GM23338 (cell line): ENCODE measurements at regions not wholly inside any gene's neighbourhood (a gene's known extent, or its start where the extent isn't known, plus 50 kb on each side); places are given as distances from the start of the nearest gene placed in this dataset.

Source experiments
- ATAC-seq: fragments of 200-7000 bp; cut with Tn5 transposase; 3 replicates; pipeline ENCODE4 v1.9.1; 2020
- DNase-seq: peaks from one replicate; pipeline ENCODE4 v3.0.0-alpha.2; 2015; ENCODE audit warnings: low spot score
- H2AFZ ChIP-seq: fragments of 200-600 bp; sonication (generic); 2 replicates; pipeline ENCODE4 v1.8.0; 2016; ENCODE audit warnings: antibody characterized with exemption, mild to moderate bottlenecking, moderate library complexity
- H3F3A ChIP-seq: fragments of 200-600 bp; sonication (generic); replicated peaks from 2 replicates; pipeline ENCODE4 v1.8.0; 2017; ENCODE audit warnings: antibody characterized with exemption, mixed run types, low read depth
- H3K27ac ChIP-seq: fragments of 200-600 bp; sonication (generic); 2 replicates; pipeline ENCODE4 v1.6.1; 2016; ENCODE audit warnings: low read depth
- H3K27me3 ChIP-seq: fragments of 200-600 bp; sonication (generic); 2 replicates; pipeline ENCODE4 v1.8.0; 2016; ENCODE audit warnings: mild to moderate bottlenecking, mixed run types, moderate library complexity; ENCODE audit not compliant: insufficient read depth
- H3K36me3 ChIP-seq: fragments of 200-600 bp; sonication (generic); 2 replicates; pipeline ENCODE4 v1.8.0; 2016; ENCODE audit warnings: mild to moderate bottlenecking; ENCODE audit not compliant: insufficient read depth
- H3K4me1 ChIP-seq: fragments of 200-600 bp; sonication (generic); 2 replicates; pipeline ENCODE4 v1.8.0; 2016; ENCODE audit warnings: mild to moderate bottlenecking, moderate library complexity; ENCODE audit not compliant: insufficient read depth
- H3K4me2 ChIP-seq: fragments of 200-600 bp; sonication (generic); 2 replicates; pipeline ENCODE4 v1.7.1; 2017; ENCODE audit warnings: mixed run types
- H3K4me3 ChIP-seq: fragments of 200-600 bp; sonication (generic); 2 replicates; pipeline ENCODE4 v1.6.1; 2016; ENCODE audit warnings: mixed run types
- H3K79me2 ChIP-seq: fragments of 200-600 bp; sonication (generic); replicated peaks from 2 replicates; pipeline ENCODE4 v1.8.0; 2017; ENCODE audit warnings: mild to moderate bottlenecking; ENCODE audit not compliant: insufficient read depth
- H3K9me2 ChIP-seq: fragments of 200-600 bp; sonication (generic); 2 replicates; pipeline ENCODE4 v1.8.0; 2017; ENCODE audit not compliant: insufficient read depth
- H4K20me1 ChIP-seq: fragments of 200-600 bp; sonication (generic); replicated peaks from 2 replicates; pipeline ENCODE4 v1.8.0; 2017; ENCODE audit warnings: mild to moderate bottlenecking; ENCODE audit not compliant: insufficient read depth
- H3K27ac Mint-ChIP-seq: 2 replicates; pipeline ENCODE4 v1.8.0; 2020; ENCODE audit warnings: inconsistent platforms, mild to moderate bottlenecking, moderate library complexity, mixed read lengths
- H3K27me3 Mint-ChIP-seq: 3 replicates; pipeline ENCODE4 v1.8.0; 2022; ENCODE audit warnings: low read depth, mild to moderate bottlenecking, moderate library complexity, mixed read lengths, inconsistent platforms; ENCODE audit not compliant: insufficient read depth, poor library complexity
- H3K36me3 Mint-ChIP-seq: 3 replicates; pipeline ENCODE4 v1.8.0; 2021; ENCODE audit warnings: low read depth, mild to moderate bottlenecking, inconsistent platforms, moderate library complexity, mixed read lengths
- H3K4me1 Mint-ChIP-seq: 3 replicates; pipeline ENCODE4 v1.8.0; 2020; ENCODE audit warnings: mild to moderate bottlenecking, inconsistent platforms, mixed read lengths
- H3K4me3 Mint-ChIP-seq: 3 replicates; pipeline ENCODE4 v1.8.0; 2021; ENCODE audit warnings: moderate library complexity, mild to moderate bottlenecking, inconsistent platforms, mixed read lengths
- H3K9me3 Mint-ChIP-seq: 3 replicates; pipeline ENCODE4 v1.8.0; 2020; ENCODE audit warnings: moderate library complexity, mild to moderate bottlenecking, inconsistent platforms, mixed read lengths
- CREB1 ChIP-seq: fragments of 250-450 bp; sonication (Bioruptor Pico); IDR thresholded peaks from 2 replicates; pipeline ENCODE4 v1.5.0; 2020; ENCODE audit warnings: low read depth, mild to moderate bottlenecking, moderate library complexity
- CTCF ChIP-seq, 2 experiments: fragments of 200-600 bp in 1 of 2; sonication (generic) in 1 of 2; conservative IDR thresholded peaks; 2 replicates each; pipeline versions ENCODE4 v1.5.1 to v1.6.1; 2016 to 2017; ENCODE audit warnings: antibody characterized with exemption in 2 of 2, low read depth in 2 of 2, mild to moderate bottlenecking in 2 of 2, moderate library complexity in 1 of 2
- EZH2 ChIP-seq: fragments of 200-600 bp; sonication (generic); IDR thresholded peaks from one replicate; pipeline ENCODE4 v1.8.0; 2017; ENCODE audit warnings: antibody characterized with exemption, mild to moderate bottlenecking, low read depth; ENCODE audit not compliant: unreplicated experiment
- EZH2phosphoT487 ChIP-seq: fragments of 200-600 bp; sonication (generic); IDR thresholded peaks from one replicate; pipeline ENCODE4 v1.8.1; 2018; ENCODE audit warnings: antibody characterized with exemption; ENCODE audit not compliant: unreplicated experiment
- JUNB ChIP-seq: IDR thresholded peaks from one replicate; pipeline ENCODE4 v1.6.1; 2016; ENCODE audit warnings: antibody characterized with exemption; ENCODE audit not compliant: unreplicated experiment
- NANOG ChIP-seq: IDR thresholded peaks from 2 replicates; pipeline ENCODE4 v1.6.1; 2016; ENCODE audit warnings: antibody characterized with exemption, borderline replicate concordance
- POLR2AphosphoS5 ChIP-seq: IDR thresholded peaks from 2 replicates; pipeline ENCODE4 v1.6.1; 2016; ENCODE audit warnings: antibody characterized with exemption, low read depth
- REST ChIP-seq: IDR thresholded peaks from one replicate; pipeline ENCODE4 v1.6.1; 2018; ENCODE audit warnings: antibody characterized with exemption; ENCODE audit not compliant: unreplicated experiment
- STAT1 ChIP-seq: IDR thresholded peaks from one replicate; pipeline ENCODE4 v1.6.1; 2016; ENCODE audit warnings: antibody characterized with exemption; ENCODE audit not compliant: unreplicated experiment
- ZNF114 ChIP-seq: fragments of 250-450 bp; sonication (Bioruptor Pico); IDR thresholded peaks from 2 replicates; pipeline ENCODE4 v1.5.0; 2020; ENCODE audit warnings: mild to moderate bottlenecking, moderate library complexity
- ZNF331 ChIP-seq: fragments of 250-450 bp; sonication (Bioruptor Pico); IDR thresholded peaks from 2 replicates; pipeline ENCODE4 v1.5.0; 2020; ENCODE audit warnings: low read depth, mild to moderate bottlenecking, moderate library complexity
- TF ChIP-seq, protein P1 (sequence below): fragments of 250-450 bp; sonication (Bioruptor Pico); IDR thresholded peaks from 2 replicates; pipeline ENCODE4 v1.5.0; 2020; ENCODE audit warnings: mild to moderate bottlenecking, moderate library complexity
- TF ChIP-seq, protein P2 (sequence below): IDR thresholded peaks from 2 replicates; pipeline ENCODE4 v1.6.1; 2016; ENCODE audit warnings: antibody characterized with exemption

- Histone ChIP-seq H4K20me1 (no peaks in the 10 kb centered on the region), H2AFZ (peak overlapping the region; percentile 40; the same call in 1 of the 2 replicates), H3K27me3 (no peaks in the 10 kb centered on the region), H3K4me2 (no peak overlapping the region), H3K36me3 (no peaks in the 10 kb centered on the region), H3K79me2 (no peaks in the 10 kb centered on the region), H3K27ac (no peak overlapping the region), H3K4me1 (no peaks in the 10 kb centered on the region), H3K4me3 (no peak overlapping the region), H3F3A (no peaks in the 10 kb centered on the region), H3K9me2 (peaks cover 2% of the 10 kb centered on the region; the same call in 1 of the 2 replicates)
- Mint-ChIP-seq H3K9me3 (no peaks in the 10 kb centered on the region), H3K4me3 (no peak overlapping the region), H3K27me3 (no peaks in the 10 kb centered on the region), H3K27ac (no peak overlapping the region), H3K36me3 (no peaks in the 10 kb centered on the region), H3K4me1 (no peaks in the 10 kb centered on the region)
- TF ChIP-seq, protein P1, sequence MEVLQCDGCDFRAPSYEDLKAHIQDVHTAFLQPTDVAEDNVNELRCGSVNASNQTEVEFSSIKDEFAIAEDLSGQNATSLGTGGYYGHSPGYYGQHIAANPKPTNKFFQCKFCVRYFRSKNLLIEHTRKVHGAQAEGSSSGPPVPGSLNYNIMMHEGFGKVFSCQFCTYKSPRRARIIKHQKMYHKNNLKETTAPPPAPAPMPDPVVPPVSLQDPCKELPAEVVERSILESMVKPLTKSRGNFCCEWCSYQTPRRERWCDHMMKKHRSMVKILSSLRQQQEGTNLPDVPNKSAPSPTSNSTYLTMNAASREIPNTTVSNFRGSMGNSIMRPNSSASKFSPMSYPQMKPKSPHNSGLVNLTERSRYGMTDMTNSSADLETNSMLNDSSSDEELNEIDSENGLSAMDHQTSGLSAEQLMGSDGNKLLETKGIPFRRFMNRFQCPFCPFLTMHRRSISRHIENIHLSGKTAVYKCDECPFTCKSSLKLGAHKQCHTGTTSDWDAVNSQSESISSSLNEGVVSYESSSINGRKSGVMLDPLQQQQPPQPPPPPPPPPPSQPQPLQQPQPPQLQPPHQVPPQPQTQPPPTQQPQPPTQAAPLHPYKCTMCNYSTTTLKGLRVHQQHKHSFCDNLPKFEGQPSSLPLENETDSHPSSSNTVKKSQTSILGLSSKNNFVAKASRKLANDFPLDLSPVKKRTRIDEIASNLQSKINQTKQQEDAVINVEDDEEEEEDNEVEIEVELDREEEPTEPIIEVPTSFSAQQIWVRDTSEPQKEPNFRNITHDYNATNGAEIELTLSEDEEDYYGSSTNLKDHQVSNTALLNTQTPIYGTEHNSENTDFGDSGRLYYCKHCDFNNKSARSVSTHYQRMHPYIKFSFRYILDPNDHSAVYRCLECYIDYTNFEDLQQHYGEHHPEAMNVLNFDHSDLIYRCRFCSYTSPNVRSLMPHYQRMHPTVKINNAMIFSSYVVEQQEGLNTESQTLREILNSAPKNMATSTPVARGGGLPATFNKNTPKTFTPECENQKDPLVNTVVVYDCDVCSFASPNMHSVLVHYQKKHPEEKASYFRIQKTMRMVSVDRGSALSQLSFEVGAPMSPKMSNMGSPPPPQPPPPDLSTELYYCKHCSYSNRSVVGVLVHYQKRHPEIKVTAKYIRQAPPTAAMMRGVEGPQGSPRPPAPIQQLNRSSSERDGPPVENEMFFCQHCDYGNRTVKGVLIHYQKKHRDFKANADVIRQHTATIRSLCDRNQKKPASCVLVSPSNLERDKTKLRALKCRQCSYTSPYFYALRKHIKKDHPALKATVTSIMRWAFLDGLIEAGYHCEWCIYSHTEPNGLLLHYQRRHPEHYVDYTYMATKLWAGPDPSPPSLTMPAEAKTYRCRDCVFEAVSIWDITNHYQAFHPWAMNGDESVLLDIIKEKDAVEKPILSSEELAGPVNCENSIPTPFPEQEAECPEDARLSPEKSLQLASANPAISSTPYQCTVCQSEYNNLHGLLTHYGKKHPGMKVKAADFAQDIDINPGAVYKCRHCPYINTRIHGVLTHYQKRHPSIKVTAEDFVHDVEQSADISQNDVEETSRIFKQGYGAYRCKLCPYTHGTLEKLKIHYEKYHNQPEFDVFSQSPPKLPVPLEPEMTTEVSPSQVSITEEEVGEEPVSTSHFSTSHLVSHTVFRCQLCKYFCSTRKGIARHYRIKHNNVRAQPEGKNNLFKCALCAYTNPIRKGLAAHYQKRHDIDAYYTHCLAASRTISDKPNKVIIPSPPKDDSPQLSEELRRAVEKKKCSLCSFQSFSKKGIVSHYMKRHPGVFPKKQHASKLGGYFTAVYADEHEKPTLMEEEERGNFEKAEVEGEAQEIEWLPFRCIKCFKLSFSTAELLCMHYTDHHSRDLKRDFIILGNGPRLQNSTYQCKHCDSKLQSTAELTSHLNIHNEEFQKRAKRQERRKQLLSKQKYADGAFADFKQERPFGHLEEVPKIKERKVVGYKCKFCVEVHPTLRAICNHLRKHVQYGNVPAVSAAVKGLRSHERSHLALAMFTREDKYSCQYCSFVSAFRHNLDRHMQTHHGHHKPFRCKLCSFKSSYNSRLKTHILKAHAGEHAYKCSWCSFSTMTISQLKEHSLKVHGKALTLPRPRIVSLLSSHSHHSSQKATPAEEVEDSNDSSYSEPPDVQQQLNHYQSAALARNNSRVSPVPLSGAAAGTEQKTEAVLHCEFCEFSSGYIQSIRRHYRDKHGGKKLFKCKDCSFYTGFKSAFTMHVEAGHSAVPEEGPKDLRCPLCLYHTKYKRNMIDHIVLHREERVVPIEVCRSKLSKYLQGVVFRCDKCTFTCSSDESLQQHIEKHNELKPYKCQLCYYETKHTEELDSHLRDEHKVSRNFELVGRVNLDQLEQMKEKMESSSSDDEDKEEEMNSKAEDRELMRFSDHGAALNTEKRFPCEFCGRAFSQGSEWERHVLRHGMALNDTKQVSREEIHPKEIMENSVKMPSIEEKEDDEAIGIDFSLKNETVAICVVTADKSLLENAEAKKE (CRISPR knock-in tag) = no peak
- TF ChIP-seq CREB1 (CRISPR knock-in tag) (no peak), ZNF114 (CRISPR knock-in tag) (no peak), CTCF (conservative IDR thresholded peaks at IDR 0.05; ENCODE audit: low read depth in 2 of 2) (no peak), POLR2AphosphoS5 (no peak), REST (no peak), ZNF331 (CRISPR knock-in tag) (no peak), EZH2 (no peak), EZH2phosphoT487 (no peak), STAT1 (no peak), NANOG (no peak), JUNB (no peak)
- TF ChIP-seq, protein P2, sequence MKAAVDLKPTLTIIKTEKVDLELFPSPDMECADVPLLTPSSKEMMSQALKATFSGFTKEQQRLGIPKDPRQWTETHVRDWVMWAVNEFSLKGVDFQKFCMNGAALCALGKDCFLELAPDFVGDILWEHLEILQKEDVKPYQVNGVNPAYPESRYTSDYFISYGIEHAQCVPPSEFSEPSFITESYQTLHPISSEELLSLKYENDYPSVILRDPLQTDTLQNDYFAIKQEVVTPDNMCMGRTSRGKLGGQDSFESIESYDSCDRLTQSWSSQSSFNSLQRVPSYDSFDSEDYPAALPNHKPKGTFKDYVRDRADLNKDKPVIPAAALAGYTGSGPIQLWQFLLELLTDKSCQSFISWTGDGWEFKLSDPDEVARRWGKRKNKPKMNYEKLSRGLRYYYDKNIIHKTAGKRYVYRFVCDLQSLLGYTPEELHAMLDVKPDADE = no peak
- no peak for ATAC-seq
- DNase-seq = peak; percentile 9
These were observed 117.2 kb upstream of the FERMT1 start for GRCh38 chr20:6240059-6240458.
